SU-DHL-6 (cell line): ENCODE measurements at regions not wholly inside any gene's neighbourhood (a gene's known extent, or its start where the extent isn't known, plus 50 kb on each side); places are given as distances from the start of the nearest gene placed in this dataset.
"Not testable (repeated sequence)": the region's sequence is repeated elsewhere in the genome, so short reads cannot be mapped to it uniquely, and the experiment has no call there.

Experiments
- H2AFZ ChIP-seq: fragments of 200-600 bp; sonication (generic); 2 replicates; pipeline ENCODE4 v1.6.1; 2014; ENCODE audit warnings: low read depth, mild to moderate bottlenecking, moderate library complexity, mixed read lengths, antibody characterized with exemption, low read length; ENCODE audit not compliant: severe bottlenecking
- H3F3A ChIP-seq: fragments of 200-600 bp; shearing (Covaris generic); 2 replicates; pipeline ENCODE4 v1.6.0; 2016; ENCODE audit warnings: antibody characterized with exemption, mild to moderate bottlenecking; ENCODE audit not compliant: insufficient read depth
- H3K27ac ChIP-seq: fragments of 200-600 bp; sonication (generic); 2 replicates; pipeline ENCODE4 v1.5.1; 2016; ENCODE audit warnings: low read depth, mild to moderate bottlenecking, low read length, moderate library complexity, mixed read lengths
- H3K27me3 ChIP-seq: fragments of 200-600 bp; sonication (generic), shearing (Covaris generic); 2 replicates; pipeline ENCODE4 v1.6.0; 2014; ENCODE audit warnings: mild to moderate bottlenecking, low read length
- H3K36me3 ChIP-seq: fragments of 200-600 bp; sonication (generic); 2 replicates; pipeline ENCODE4 v1.6.1; 2014; ENCODE audit warnings: mild to moderate bottlenecking, low read length, mixed read lengths
- H3K4me2 ChIP-seq: fragments of 300-600, 200-600 bp; shearing (Covaris generic), sonication (generic); 2 replicates; pipeline ENCODE4 v1.6.0; 2014; ENCODE audit warnings: low read length, low read depth, mild to moderate bottlenecking; ENCODE audit not compliant: poor library complexity, severe bottlenecking
- H3K4me3 ChIP-seq: fragments of 200-600 bp; sonication (generic); 2 replicates; pipeline ENCODE4 v1.5.1; 2014; ENCODE audit warnings: antibody characterized with exemption, low read length, mild to moderate bottlenecking, mixed read lengths; ENCODE audit not compliant: insufficient read depth, poor library complexity, severe bottlenecking
- H3K79me2 ChIP-seq: fragments of 200-600 bp; sonication (generic); 2 replicates; pipeline ENCODE4 v1.6.1; 2014; ENCODE audit warnings: mild to moderate bottlenecking, low read length, moderate library complexity; ENCODE audit not compliant: insufficient read depth
- H3K9ac ChIP-seq: fragments of 200-600 bp; sonication (generic); 2 replicates; pipeline ENCODE4 v1.7.0; 2014; ENCODE audit warnings: mild to moderate bottlenecking, low read length
- H3K9me2 ChIP-seq: fragments of 200-600 bp; sonication (generic); replicated peaks from 2 replicates; pipeline ENCODE4 v1.6.1; 2014; ENCODE audit warnings: low read length; ENCODE audit not compliant: insufficient read depth
- H3K9me3 ChIP-seq: fragments of 200-600 bp; sonication (generic); 2 replicates; pipeline ENCODE4 v1.6.1; 2014; ENCODE audit warnings: low read length, mixed read lengths; ENCODE audit not compliant: insufficient read depth
- H4K20me1 ChIP-seq: fragments of 200-600 bp; sonication (generic); 2 replicates; pipeline ENCODE4 v1.6.1; 2014; ENCODE audit warnings: low read depth, mild to moderate bottlenecking, antibody characterized with exemption, low read length, moderate library complexity, mixed read lengths
- EZH2phosphoT487 ChIP-seq: fragments of 200-600 bp; sonication (generic), shearing (Covaris generic); conservative IDR thresholded peaks from 2 replicates; pipeline ENCODE4 v1.6.1; 2018; ENCODE audit warnings: mild to moderate bottlenecking, antibody characterized with exemption, low read length, moderate library complexity, mixed read lengths
- TF ChIP-seq, protein P1 (sequence below): fragments of 200-600 bp; sonication (generic); IDR thresholded peaks from one replicate; pipeline ENCODE4 v1.5.1; 2017; ENCODE audit warnings: antibody characterized with exemption, mild to moderate bottlenecking, low read length, moderate library complexity; ENCODE audit not compliant: insufficient read depth, poor library complexity, severe bottlenecking

DNA sequence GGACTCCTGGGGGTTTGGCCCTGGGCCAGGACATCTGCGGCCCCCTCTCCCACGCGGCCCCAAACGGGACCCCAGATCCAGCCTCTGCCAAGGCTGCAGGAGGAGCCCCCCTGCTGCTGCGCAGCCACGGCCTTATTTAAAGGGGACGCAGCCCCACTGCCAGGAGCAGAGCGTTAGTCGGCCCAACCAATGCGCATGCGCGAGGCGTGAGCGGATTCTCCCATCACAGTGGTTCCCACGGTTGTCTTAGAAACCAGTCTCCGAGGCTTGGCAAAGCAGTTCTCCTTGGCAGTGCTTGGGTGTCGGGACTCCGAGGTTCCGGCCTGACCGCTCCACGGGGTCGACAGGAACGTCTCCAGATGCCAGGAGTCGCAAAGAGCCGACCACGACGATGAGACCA lies 288.3 kb upstream of the ZNF337 start:
- H3K9me3 ChIP-seq = no peaks in the 10 kb centered on the region
- H3K9ac ChIP-seq = no peak overlapping the region
- H3K27ac ChIP-seq = no peak overlapping the region
- no peaks in the 10 kb centered on the region for H3F3A ChIP-seq
- TF ChIP-seq EZH2phosphoT487 = no peak
- TF ChIP-seq, protein P1, sequence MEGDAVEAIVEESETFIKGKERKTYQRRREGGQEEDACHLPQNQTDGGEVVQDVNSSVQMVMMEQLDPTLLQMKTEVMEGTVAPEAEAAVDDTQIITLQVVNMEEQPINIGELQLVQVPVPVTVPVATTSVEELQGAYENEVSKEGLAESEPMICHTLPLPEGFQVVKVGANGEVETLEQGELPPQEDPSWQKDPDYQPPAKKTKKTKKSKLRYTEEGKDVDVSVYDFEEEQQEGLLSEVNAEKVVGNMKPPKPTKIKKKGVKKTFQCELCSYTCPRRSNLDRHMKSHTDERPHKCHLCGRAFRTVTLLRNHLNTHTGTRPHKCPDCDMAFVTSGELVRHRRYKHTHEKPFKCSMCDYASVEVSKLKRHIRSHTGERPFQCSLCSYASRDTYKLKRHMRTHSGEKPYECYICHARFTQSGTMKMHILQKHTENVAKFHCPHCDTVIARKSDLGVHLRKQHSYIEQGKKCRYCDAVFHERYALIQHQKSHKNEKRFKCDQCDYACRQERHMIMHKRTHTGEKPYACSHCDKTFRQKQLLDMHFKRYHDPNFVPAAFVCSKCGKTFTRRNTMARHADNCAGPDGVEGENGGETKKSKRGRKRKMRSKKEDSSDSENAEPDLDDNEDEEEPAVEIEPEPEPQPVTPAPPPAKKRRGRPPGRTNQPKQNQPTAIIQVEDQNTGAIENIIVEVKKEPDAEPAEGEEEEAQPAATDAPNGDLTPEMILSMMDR = no peak
- H3K36me3 ChIP-seq = no peaks in the 10 kb centered on the region
- no peak overlapping the region for H3K4me2 ChIP-seq
- no peaks in the 10 kb centered on the region for H3K9me2 ChIP-seq
- H3K79me2 ChIP-seq = no peaks in the 10 kb centered on the region
- H3K4me3 ChIP-seq = no peak overlapping the region
- no peaks in the 10 kb centered on the region for H3K27me3 ChIP-seq
- H2AFZ ChIP-seq = no peak overlapping the region
- H4K20me1 ChIP-seq = no peaks in the 10 kb centered on the region

DNA sequence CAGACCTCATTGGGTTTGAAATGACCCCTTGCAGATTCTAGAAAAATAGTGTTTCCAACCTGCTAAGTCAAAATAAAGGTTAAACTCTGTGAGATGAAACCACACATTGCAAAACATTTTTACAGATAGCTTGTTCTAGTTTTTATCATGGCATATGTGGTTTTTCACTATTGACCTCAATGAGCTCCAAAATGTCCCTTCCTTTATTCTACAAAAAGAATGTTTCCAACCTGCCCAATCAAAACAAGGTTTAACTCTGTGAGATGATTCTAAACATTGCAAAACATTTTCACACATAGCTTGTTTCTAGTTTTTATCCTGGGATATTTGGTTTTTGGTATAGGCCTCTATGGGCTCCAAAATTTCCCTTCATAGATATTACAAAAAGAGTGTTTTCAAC lies 286.0 kb upstream of the ZNF337 start:
- H4K20me1 ChIP-seq, H3K79me2 ChIP-seq, H2AFZ ChIP-seq, H3K4me3 ChIP-seq, H3K27ac ChIP-seq, H3K9me2 ChIP-seq, H3K4me2 ChIP-seq, H3K9ac ChIP-seq, H3K9me3 ChIP-seq, H3K36me3 ChIP-seq, H3F3A ChIP-seq, H3K27me3 ChIP-seq: not testable (repeated sequence)

DNA sequence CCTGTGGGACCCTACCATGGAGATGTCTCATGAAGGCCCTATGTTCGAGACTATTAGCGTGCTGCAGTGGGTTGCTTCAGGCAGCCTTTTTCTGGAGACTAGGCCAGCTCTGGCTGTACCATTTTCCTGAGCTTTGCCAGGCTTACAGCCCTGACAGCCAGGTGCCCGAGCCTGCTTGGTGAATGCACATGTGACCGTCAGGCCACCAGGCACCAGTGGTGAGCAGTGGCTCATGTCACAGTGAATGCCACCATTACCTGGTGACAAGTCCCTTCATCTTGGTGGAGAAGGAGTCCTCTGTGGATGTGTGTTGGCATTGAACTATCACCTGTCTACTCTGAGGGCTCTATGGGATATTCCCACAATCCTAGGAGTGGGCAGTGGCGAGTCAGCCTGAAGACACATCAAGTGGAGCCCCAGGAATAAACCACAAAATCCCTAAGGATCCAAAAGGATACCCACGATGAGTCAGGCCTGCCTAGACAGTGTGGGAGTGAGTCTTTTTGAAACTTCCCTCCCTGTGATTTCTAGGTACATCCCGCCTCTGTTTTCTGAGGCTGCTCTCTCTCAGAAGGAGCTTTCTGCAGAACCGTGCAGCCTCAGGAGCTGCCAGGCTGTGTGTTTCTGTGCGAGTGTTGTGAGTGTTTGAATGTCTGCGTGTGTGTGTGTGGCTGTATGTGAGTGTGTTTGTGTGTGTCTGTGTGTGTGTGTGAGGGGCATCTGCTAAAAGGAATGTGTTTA lies 282.0 kb upstream of the ZNF337 start:
- H3K79me2 ChIP-seq = not testable (repeated sequence)

DNA sequence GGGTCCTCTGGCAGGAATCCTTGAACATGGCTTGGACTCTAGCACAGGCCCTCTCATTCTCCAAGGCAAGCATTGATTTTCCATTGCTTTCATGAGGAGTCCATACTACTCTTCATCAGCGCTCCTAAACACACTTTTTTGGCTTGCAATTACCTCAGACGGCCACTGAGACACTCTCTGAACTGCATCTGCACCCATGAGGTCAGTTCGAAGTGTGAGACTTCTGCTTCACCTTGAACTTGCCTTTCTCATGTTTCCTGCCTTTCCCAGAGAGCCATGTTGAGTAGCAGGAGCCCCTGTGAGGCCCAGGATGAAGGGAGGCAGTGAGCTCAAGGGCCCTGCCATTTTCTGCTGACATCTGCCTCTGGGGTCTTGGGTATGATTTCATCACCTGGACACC lies 279.2 kb upstream of the ZNF337 start:
- not testable (repeated sequence) for H3K9me3 ChIP-seq, H3K9ac ChIP-seq, H3K27me3 ChIP-seq, H4K20me1 ChIP-seq, H3K36me3 ChIP-seq, H3K9me2 ChIP-seq, H3K4me3 ChIP-seq, H3K79me2 ChIP-seq, H3K27ac ChIP-seq, H3F3A ChIP-seq, H2AFZ ChIP-seq, H3K4me2 ChIP-seq

More for the DNA sequence above, 282.0 kb upstream of the ZNF337 start:
- H3F3A ChIP-seq, H3K9me3 ChIP-seq, H3K27me3 ChIP-seq, H3K36me3 ChIP-seq, H3K4me3 ChIP-seq, H3K9me2 ChIP-seq, H3K9ac ChIP-seq, H3K4me2 ChIP-seq, H2AFZ ChIP-seq, H3K27ac ChIP-seq, H4K20me1 ChIP-seq: not testable (repeated sequence)

DNA sequence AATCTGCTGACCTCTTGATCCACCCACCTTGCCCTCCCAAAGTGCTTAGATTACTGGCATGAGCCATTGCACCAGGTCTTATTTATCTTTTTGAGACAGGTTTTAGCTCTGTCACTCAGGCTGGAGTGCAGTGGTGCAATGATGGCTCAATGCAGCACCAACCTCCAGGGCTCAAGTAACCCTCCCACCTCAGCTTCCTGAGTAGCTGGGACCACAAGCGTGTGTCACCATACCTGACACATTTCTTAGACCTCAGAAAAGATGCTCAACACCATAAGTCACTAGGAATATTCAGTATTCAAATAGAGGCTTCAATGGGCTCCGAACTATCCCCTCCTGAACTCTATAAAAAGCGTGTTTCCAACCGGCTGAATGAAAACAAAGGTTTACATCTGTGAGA lies 268.6 kb upstream of the ZNF337 start:
- H3K4me3 ChIP-seq, H4K20me1 ChIP-seq, H3K9me3 ChIP-seq, H3K4me2 ChIP-seq, H3K36me3 ChIP-seq, H3K79me2 ChIP-seq, H3K27me3 ChIP-seq, H3K9me2 ChIP-seq, H2AFZ ChIP-seq, H3F3A ChIP-seq, H3K9ac ChIP-seq, H3K27ac ChIP-seq: not testable (repeated sequence)

DNA sequence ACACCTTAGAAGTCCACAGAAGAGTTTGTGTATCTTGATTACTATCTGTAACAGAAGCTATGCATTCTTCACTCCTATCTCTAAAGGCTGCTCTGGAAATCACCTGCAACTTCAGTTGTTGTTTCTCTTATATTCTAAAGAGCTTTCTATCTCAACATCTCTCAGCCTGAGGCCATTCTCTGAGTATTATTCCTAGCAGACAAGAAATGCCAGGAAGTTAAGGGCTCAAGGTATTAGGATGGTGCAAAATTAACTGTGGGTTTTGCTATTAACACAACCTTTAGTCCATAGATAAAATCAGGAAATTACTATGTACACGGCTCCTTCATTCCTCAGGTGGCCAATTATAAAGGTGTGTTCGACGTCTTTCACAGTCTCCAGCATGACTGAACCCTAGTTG lies 257.2 kb upstream of the ZNF337 start:
- not testable (repeated sequence) for H3F3A ChIP-seq, H4K20me1 ChIP-seq, H2AFZ ChIP-seq, H3K27me3 ChIP-seq, H3K9me2 ChIP-seq, H3K4me2 ChIP-seq, H3K9me3 ChIP-seq, H3K4me3 ChIP-seq, H3K27ac ChIP-seq, H3K9ac ChIP-seq, H3K79me2 ChIP-seq, H3K36me3 ChIP-seq

DNA sequence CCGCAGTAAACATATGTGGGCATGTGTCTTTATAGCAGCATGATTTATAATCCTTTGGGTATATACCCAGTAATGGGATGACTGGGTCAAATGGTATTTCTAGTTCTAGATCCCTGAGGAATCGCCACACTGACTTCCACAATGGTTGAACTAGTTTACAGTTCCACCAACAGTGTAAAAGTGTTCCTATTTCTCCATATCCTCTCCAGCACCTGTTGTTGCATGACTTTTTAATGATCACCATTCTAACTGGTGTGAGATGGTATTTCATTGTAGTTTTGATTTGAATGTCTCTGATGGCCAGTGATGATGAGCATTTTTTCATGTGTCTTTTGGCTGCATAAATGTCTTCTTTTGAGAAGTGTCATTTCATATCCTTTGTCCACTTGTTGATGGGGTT lies 238.6 kb upstream of the ZNF337 start:
- H3K79me2 ChIP-seq, H4K20me1 ChIP-seq, H3K4me2 ChIP-seq, H3K27ac ChIP-seq, H3K9me2 ChIP-seq, H2AFZ ChIP-seq, H3K9me3 ChIP-seq, H3K27me3 ChIP-seq, H3K9ac ChIP-seq, H3K36me3 ChIP-seq, H3K4me3 ChIP-seq, H3F3A ChIP-seq: not testable (repeated sequence)
